PC-9 (cell line): ENCODE measurements at regions not wholly inside any gene's neighbourhood (a gene's known extent, or its start where the extent isn't known, plus 50 kb on each side); places are given as distances from the start of the nearest gene placed in this dataset.

Source experiments
- BruUV-seq: library from RNA; stranded (reverse); fragments of 400-500 nt; replicated peaks from 2 replicates; lab custom pipeline; 2021; lab: Mats Ljungman, UMichigan
- CTCF ChIA-PET: fragments of 300-600 bp; sonication (Branson Sonifier 250); formaldehyde crosslinking; loops from one replicate; lab custom pipeline; 2022; ENCODE audit warnings: antibody characterized with exemption; lab: Charles Lee
- POLR2A ChIA-PET: fragments of 300-600 bp; sonication (Branson Sonifier 250); formaldehyde crosslinking; loops from one replicate; lab custom pipeline; 2022; ENCODE audit warnings: antibody characterized with exemption; ENCODE audit not compliant: unreplicated experiment; lab: Charles Lee
- DNase-seq, 2 experiments: peaks; one replicate each; pipeline versions ENCODE4 v3.0.0 to v3.0.0-alpha.2; 2015 to 2022; ENCODE audit warnings: mixed read lengths in 1 of 2
- H2AFZ ChIP-seq: fragments of 200-600 bp; sonication (generic); 2 replicates; pipeline ENCODE4 v1.8.1; 2017; ENCODE audit warnings: antibody characterized with exemption
- H3F3A ChIP-seq: fragments of 200-600 bp; sonication (generic); 2 replicates; pipeline ENCODE4 v1.8.1; 2017; ENCODE audit warnings: antibody characterized with exemption, mild to moderate bottlenecking, low read depth; ENCODE audit not compliant: insufficient read depth
- H3K27ac ChIP-seq: fragments of 200-600 bp; sonication (generic); 2 replicates; pipeline ENCODE4 v1.6.1; 2016; ENCODE audit warnings: mixed run types
- H3K27me3 ChIP-seq: fragments of 200-600 bp; sonication (generic); 2 replicates; pipeline ENCODE4 v1.6.1; 2016; ENCODE audit warnings: low read depth, mixed run types; ENCODE audit not compliant: insufficient read depth
- H3K36me3 ChIP-seq: fragments of 200-600 bp; sonication (generic); 2 replicates; pipeline ENCODE4 v1.6.1; 2016; ENCODE audit warnings: low read depth, mixed run types
- H3K4me1 ChIP-seq: fragments of 200-600 bp; sonication (generic); replicated peaks from 2 replicates; pipeline ENCODE4 v1.6.1; 2016; ENCODE audit warnings: mixed run types; ENCODE audit not compliant: insufficient read depth
- H3K4me2 ChIP-seq: fragments of 200-600 bp; sonication (generic); 2 replicates; pipeline ENCODE4 v1.6.1; 2017; ENCODE audit warnings: mixed run types
- H3K4me3 ChIP-seq: fragments of 200-600 bp; sonication (generic); 2 replicates; pipeline ENCODE4 v1.6.1; 2016; ENCODE audit warnings: mixed run types
- H3K79me2 ChIP-seq: fragments of 200-600 bp; sonication (generic); 2 replicates; pipeline ENCODE4 v1.6.1; 2017; ENCODE audit warnings: low read depth, mixed run types
- H3K9me2 ChIP-seq: fragments of 200-600 bp; sonication (generic); 2 replicates; pipeline ENCODE4 v1.8.1; 2017; ENCODE audit warnings: mild to moderate bottlenecking; ENCODE audit not compliant: insufficient read depth
- H3K9me3 ChIP-seq: fragments of 200-600 bp; sonication (generic); 2 replicates; pipeline ENCODE4 v1.8.1; 2016; ENCODE audit warnings: low read depth; ENCODE audit not compliant: insufficient read depth
- H4K20me1 ChIP-seq: fragments of 200-600 bp; sonication (generic); 2 replicates; pipeline ENCODE4 v1.8.1; 2017; ENCODE audit not compliant: insufficient read depth
- CTCF ChIP-seq: fragments of 200-600 bp; sonication (generic); conservative IDR thresholded peaks from 2 replicates; pipeline ENCODE4 v1.6.1; 2017; ENCODE audit warnings: mixed run types, antibody characterized with exemption, mild to moderate bottlenecking, moderate library complexity
- EZH2 ChIP-seq: fragments of 200-600 bp; sonication (generic); IDR thresholded peaks from 2 replicates; pipeline ENCODE4 v1.8.0; 2017; ENCODE audit warnings: antibody characterized with exemption, low read depth
- intact Hi-C: fragments of 100-400 bp; cut with micrococcal nuclease; formaldehyde crosslinking; loops from one replicate; pipeline ENCODE4 v1.10.0; 2022; ENCODE audit not compliant: unreplicated experiment

GRCh38 chr13:105177265-105177900, 1358.1 kb downstream of the EFNB2 start:
- Histone ChIP-seq H3K9me3 (no peaks in the 10 kb centered on the region), H3K4me2 (no peak overlapping the region), H3K4me1 (no peaks in the 10 kb centered on the region), H3K27ac (no peak overlapping the region), H4K20me1 (no peaks in the 10 kb centered on the region), H3K36me3 (no peaks in the 10 kb centered on the region), H3K79me2 (no peaks in the 10 kb centered on the region), H3K9me2 (no peaks in the 10 kb centered on the region), H2AFZ (no peak overlapping the region; the same call in 1 of the 2 replicates), H3K27me3 (no peaks in the 10 kb centered on the region), H3F3A (no peaks in the 10 kb centered on the region), H3K4me3 (no peak overlapping the region)
- ChIA-PET CTCF (no interaction called here), POLR2A (no interaction called here)
- intact Hi-C loops = no loop called here
- TF ChIP-seq EZH2 = no peak
- TF ChIP-seq CTCF = no peak
- BruUV-seq = no TSS peak
- DNase-seq = no peak

GRCh38 chr13:105170438-105170837, 1365.0 kb downstream of the EFNB2 start:
- ChIA-PET POLR2A (no interaction called here), CTCF (no interaction called here)

GRCh38 chr13:105168295-105168694, 1367.2 kb downstream of the EFNB2 start:
- TF ChIP-seq EZH2 (no peak), CTCF (no peak)
- CTCF ChIA-PET = no interaction called here

More at GRCh38 chr13:105170438-105170837, 1365.0 kb downstream of the EFNB2 start:
- Histone ChIP-seq H3K9me2 (no peaks in the 10 kb centered on the region; the same call in 1 of the 2 replicates), H3K9me3 (no peaks in the 10 kb centered on the region; the same call in 1 of the 2 replicates), H3K27me3 (no peaks in the 10 kb centered on the region), H3K4me2 (no peak overlapping the region), H3K4me3 (no peak overlapping the region), H3K36me3 (no peaks in the 10 kb centered on the region), H2AFZ (no peak overlapping the region), H3F3A (no peaks in the 10 kb centered on the region), H3K79me2 (no peaks in the 10 kb centered on the region), H3K4me1 (no peaks in the 10 kb centered on the region), H4K20me1 (no peaks in the 10 kb centered on the region), H3K27ac (no peak overlapping the region)
- intact Hi-C loops = no loop called here
- no TSS peak for BruUV-seq
- TF ChIP-seq EZH2 = no peak
- TF ChIP-seq CTCF = no peak
- DNase-seq = no peak

More at GRCh38 chr13:105168295-105168694, 1367.2 kb downstream of the EFNB2 start:
- BruUV-seq = no TSS peak
- Histone ChIP-seq H3K9me2 (no peaks in the 10 kb centered on the region; the same call in 1 of the 2 replicates), H3K79me2 (no peaks in the 10 kb centered on the region), H3K27ac (no peak overlapping the region), H3K27me3 (no peaks in the 10 kb centered on the region), H3F3A (no peaks in the 10 kb centered on the region), H3K36me3 (no peaks in the 10 kb centered on the region), H3K9me3 (no peaks in the 10 kb centered on the region; the same call in 1 of the 2 replicates), H3K4me2 (no peak overlapping the region), H4K20me1 (no peaks in the 10 kb centered on the region), H3K4me1 (no peaks in the 10 kb centered on the region), H3K4me3 (no peak overlapping the region), H2AFZ (no peak overlapping the region)
- intact Hi-C loops = no loop called here
- DNase-seq = no peak
- POLR2A ChIA-PET = no interaction called here
